Natural killer cell (primary cell): ENCODE measurements at regions not wholly inside any gene's neighbourhood (a gene's known extent, or its start where the extent isn't known, plus 50 kb on each side); places are given as distances from the start of the nearest gene placed in this dataset.

Source experiments
- ATAC-seq, 3 donors: fragments of 150-1000 bp in 2 of 3; fragments of 200-7000 bp in 1 of 3; cut with Tn5 transposase; 1 replicate in 1 of 3; 2 replicates in 2 of 3; pipeline ENCODE4 v1.10.0; 2021; ENCODE audit warnings: mild to moderate bottlenecking in 2 of 3, moderate library complexity in 2 of 3
- DNase-seq, 2 donors: peaks; one replicate each; pipeline versions ENCODE4 v3.0.0 to v3.0.0-alpha.2; 2013 to 2021; ENCODE audit warnings: mixed read lengths in 1 of 2
- H3K27ac ChIP-seq: one replicate; pipeline ENCODE4 v1.5.1; 2013; ENCODE audit warnings: mild to moderate bottlenecking, low read length
- H3K27me3 ChIP-seq: one replicate; pipeline ENCODE4 v1.6.1; 2013; ENCODE audit warnings: low read length; ENCODE audit not compliant: control insufficient read depth, insufficient read depth
- H3K36me3 ChIP-seq: one replicate; pipeline ENCODE4 v1.6.1; 2013; ENCODE audit warnings: low read length; ENCODE audit not compliant: control insufficient read depth, insufficient read depth
- H3K4me1 ChIP-seq: one replicate; pipeline ENCODE4 v1.6.1; 2013; ENCODE audit warnings: low read length; ENCODE audit not compliant: control insufficient read depth, insufficient read depth
- H3K4me3 ChIP-seq: one replicate; pipeline ENCODE4 v1.5.1; 2013; ENCODE audit warnings: low read length
- H3K9me3 ChIP-seq: one replicate; pipeline ENCODE4 v1.6.1; 2013; ENCODE audit warnings: low read length; ENCODE audit not compliant: control insufficient read depth, insufficient read depth
- H3K27ac Mint-ChIP-seq, 2 donors: one replicate each; pipeline ENCODE4 v1.8.0; 2022; ENCODE audit warnings: mild to moderate bottlenecking in 2 of 2, mixed read lengths in 2 of 2, moderate library complexity in 1 of 2
- H3K27me3 Mint-ChIP-seq, 2 donors: one replicate each; pipeline ENCODE4 v1.8.0; 2022; ENCODE audit warnings: low read depth in 2 of 2, mixed read lengths in 2 of 2
- H3K36me3 Mint-ChIP-seq: one replicate; pipeline ENCODE4 v1.8.0; 2022; ENCODE audit warnings: mixed read lengths
- H3K4me1 Mint-ChIP-seq, 2 donors: one replicate each; pipeline ENCODE4 v1.8.0; 2022; ENCODE audit warnings: mixed read lengths in 2 of 2
- H3K4me3 Mint-ChIP-seq: one replicate; pipeline ENCODE4 v1.8.0; 2022; ENCODE audit warnings: mild to moderate bottlenecking, moderate library complexity, mixed read lengths
- H3K9me3 Mint-ChIP-seq, 2 donors: one replicate each; pipeline ENCODE4 v1.8.0; 2022; ENCODE audit warnings: mixed read lengths in 2 of 2
- CTCF ChIP-seq: fragments of 200-600 bp; IDR thresholded peaks from one replicate; pipeline ENCODE4 v1.8.0; 2022; ENCODE audit warnings: antibody characterized with exemption
- WGBS: methylation state at CpG from one replicate; pipeline ENCODE4 v1.1.7; 2013; ENCODE audit warnings: missing lambda C conversion rate; ENCODE audit not compliant: insufficient coverage; 5-methylcytosine and 5-hydroxymethylcytosine counted together
- intact Hi-C: fragments of 100-400 bp; cut with micrococcal nuclease; formaldehyde crosslinking; loops from one replicate; pipeline ENCODE4 v1.14.2; 2022

- Mint-ChIP-seq H3K4me3 (no peak overlapping the region), H3K4me1 (no peaks in the 10 kb centered on the region), H3K9me3 (peaks cover 13 to 15% of the 10 kb centered on the region in 2 donors), H3K36me3 (no peaks in the 10 kb centered on the region), H3K27me3 (no peaks in the 10 kb centered on the region), H3K27ac (no peak overlapping the region)
- Histone ChIP-seq H3K27ac (no peak overlapping the region), H3K36me3 (no peaks in the 10 kb centered on the region), H3K4me1 (no peaks in the 10 kb centered on the region), H3K27me3 (no peaks in the 10 kb centered on the region), H3K9me3 (no peaks in the 10 kb centered on the region), H3K4me3 (no peak overlapping the region)
- WGBS, result no CpG with 5 or more reads among the region's 3 CpGs
- TF ChIP-seq CTCF, result no peak
- DNase-seq (no peak), ATAC-seq (no peak)
- intact Hi-C loops, result no loop called here
Measured at GRCh38 chr6:22668717-22669116, 99.4 kb downstream of the HDGFL1 start.

- H3K36me3 Mint-ChIP-seq, result no peaks in the 10 kb centered on the region
- Histone ChIP-seq H3K27ac (no peak overlapping the region), H3K4me1 (no peaks in the 10 kb centered on the region), H3K4me3 (no peak overlapping the region), H3K36me3 (no peaks in the 10 kb centered on the region), H3K27me3 (no peaks in the 10 kb centered on the region), H3K9me3 (no peaks in the 10 kb centered on the region)
- no peak overlapping the region for H3K27ac Mint-ChIP-seq
- no peak for DNase-seq
- H3K27me3 Mint-ChIP-seq, result no peaks in the 10 kb centered on the region
- H3K9me3 Mint-ChIP-seq, result peaks cover 6 to 16% of the 10 kb centered on the region in 2 donors
- H3K4me1 Mint-ChIP-seq, result no peaks in the 10 kb centered on the region
- no peak overlapping the region for H3K4me3 Mint-ChIP-seq
- WGBS, result 89% methylated on average over 3 of the region's 4 CpGs
- TF ChIP-seq CTCF, result no peak
- intact Hi-C loops, result no loop called here
- ATAC-seq, result no peak
Measured at GRCh38 chr6:22670605-22671004, 101.2 kb downstream of the HDGFL1 start.

- peaks cover 4 to 15% of the 10 kb centered on the region in 2 donors for H3K9me3 Mint-ChIP-seq
- no peak overlapping the region for H3K27ac Mint-ChIP-seq
- Histone ChIP-seq H3K9me3 (no peaks in the 10 kb centered on the region), H3K4me3 (no peak overlapping the region), H3K4me1 (no peaks in the 10 kb centered on the region), H3K36me3 (no peaks in the 10 kb centered on the region), H3K27me3 (no peaks in the 10 kb centered on the region), H3K27ac (no peak overlapping the region)
- no peak for ATAC-seq
- intact Hi-C loops, result no loop called here
- H3K36me3 Mint-ChIP-seq, result no peaks in the 10 kb centered on the region
- H3K4me1 Mint-ChIP-seq, result no peaks in the 10 kb centered on the region
- H3K4me3 Mint-ChIP-seq, result no peak overlapping the region
- no peak for DNase-seq
- WGBS, result 90% methylated on average over 2 of the region's 3 CpGs
- no peaks in the 10 kb centered on the region for H3K27me3 Mint-ChIP-seq
- TF ChIP-seq CTCF, result no peak
Measured at GRCh38 chr6:22673474-22673873, 104.1 kb downstream of the HDGFL1 start.

GRCh38 chr6:22680950-22681349, 111.6 kb downstream of the HDGFL1 start:
- H3K27ac ChIP-seq, result no peak overlapping the region
- H3K9me3 Mint-ChIP-seq, result peaks cover 2 to 6% of the 10 kb centered on the region in 2 donors
- intact Hi-C loops, result no loop called here
- 91% methylated on average over 7 of the region's 7 CpGs for WGBS
- no peaks in the 10 kb centered on the region for H3K36me3 ChIP-seq
- ATAC-seq (no peak), DNase-seq (no peak)
- no peaks in the 10 kb centered on the region for H3K27me3 ChIP-seq
- H3K4me1 ChIP-seq, result no peaks in the 10 kb centered on the region
- no peaks in the 10 kb centered on the region for H3K9me3 ChIP-seq
- no peaks in the 10 kb centered on the region for H3K4me1 Mint-ChIP-seq
- no peak overlapping the region for H3K4me3 Mint-ChIP-seq
- H3K27ac Mint-ChIP-seq, result no peak overlapping the region
- TF ChIP-seq CTCF, result no peak
- H3K27me3 Mint-ChIP-seq, result no peaks in the 10 kb centered on the region
- H3K36me3 Mint-ChIP-seq, result no peaks in the 10 kb centered on the region
- H3K4me3 ChIP-seq, result no peak overlapping the region
